Endodermal cell (in vitro differentiated cells): ENCODE measurements at regions not wholly inside any gene's neighbourhood (a gene's known extent, or its start where the extent isn't known, plus 50 kb on each side); places are given as distances from the start of the nearest gene placed in this dataset.
A peak's percentile ranks its signal among the peaks of the same experiment; 100 is the strongest.

Experiments
- DNase-seq: peaks from one replicate; pipeline ENCODE4 v3.0.0-alpha.2; 2017
- H3K27ac ChIP-seq: 2 replicates; pipeline ENCODE4 v1.5.1; 2013; ENCODE audit warnings: mild to moderate bottlenecking, low read depth, low read length, moderate library complexity
- H3K27me3 ChIP-seq: 2 replicates; pipeline ENCODE4 v1.6.1; 2013; ENCODE audit warnings: mild to moderate bottlenecking, low read length, moderate library complexity; ENCODE audit not compliant: insufficient read depth, control insufficient read depth, poor library complexity, severe bottlenecking
- H3K36me3 ChIP-seq: 2 replicates; pipeline ENCODE4 v1.7.0; 2013; ENCODE audit warnings: mild to moderate bottlenecking, low read length, moderate library complexity; ENCODE audit not compliant: control insufficient read depth, insufficient read depth
- H3K4me1 ChIP-seq: one replicate; pipeline ENCODE4 v1.7.0; 2013; ENCODE audit warnings: low read length; ENCODE audit not compliant: control insufficient read depth, insufficient read depth
- H3K4me3 ChIP-seq: 2 replicates; pipeline ENCODE4 v1.5.1; 2013; ENCODE audit warnings: mild to moderate bottlenecking, low read length, moderate library complexity
- H3K9ac ChIP-seq: 2 replicates; pipeline ENCODE4 v1.6.1; 2013; ENCODE audit warnings: mild to moderate bottlenecking, low read length, moderate library complexity; ENCODE audit not compliant: poor library complexity, severe bottlenecking; ENCODE audit errors: extremely low read depth
- H3K9me3 ChIP-seq: 2 replicates; pipeline ENCODE4 v1.6.1; 2013; ENCODE audit warnings: mild to moderate bottlenecking, low read length, moderate library complexity; ENCODE audit not compliant: control insufficient read depth
- H3K27ac Mint-ChIP-seq: 2 replicates; pipeline ENCODE4 v1.8.0; 2020; ENCODE audit warnings: mixed read lengths
- H3K27me3 Mint-ChIP-seq: 2 replicates; pipeline ENCODE4 v1.8.0; 2021; ENCODE audit warnings: mild to moderate bottlenecking, mixed read lengths; ENCODE audit not compliant: insufficient read depth
- H3K36me3 Mint-ChIP-seq: 2 replicates; pipeline ENCODE4 v1.8.0; 2020; ENCODE audit warnings: low read depth, mixed read lengths
- H3K4me1 Mint-ChIP-seq: 2 replicates; pipeline ENCODE4 v1.8.0; 2020; ENCODE audit warnings: mixed read lengths
- H3K4me3 Mint-ChIP-seq: 2 replicates; pipeline ENCODE4 v1.8.0; 2020; ENCODE audit warnings: mild to moderate bottlenecking, moderate library complexity, mixed read lengths
- H3K9me3 Mint-ChIP-seq: 2 replicates; pipeline ENCODE4 v1.8.0; 2020; ENCODE audit warnings: mild to moderate bottlenecking, mixed read lengths
- WGBS, 2 experiments: methylation state at CpG; one replicate each; pipeline versions ENCODE4 v1.1.5 to v1.1.7; 2013; ENCODE audit warnings: missing lambda C conversion rate in 2 of 2, mixed read lengths in 1 of 2; ENCODE audit not compliant: insufficient coverage in 1 of 2, insufficient read length in 1 of 2; 5-methylcytosine and 5-hydroxymethylcytosine counted together
- TF ChIP-seq, protein P1 (sequence below): fragments of 200-600 bp; sonication (generic); conservative IDR thresholded peaks from 2 replicates; pipeline ENCODE4 v1.5.0; 2021; ENCODE audit warnings: antibody characterized with exemption, mild to moderate bottlenecking

DNA sequence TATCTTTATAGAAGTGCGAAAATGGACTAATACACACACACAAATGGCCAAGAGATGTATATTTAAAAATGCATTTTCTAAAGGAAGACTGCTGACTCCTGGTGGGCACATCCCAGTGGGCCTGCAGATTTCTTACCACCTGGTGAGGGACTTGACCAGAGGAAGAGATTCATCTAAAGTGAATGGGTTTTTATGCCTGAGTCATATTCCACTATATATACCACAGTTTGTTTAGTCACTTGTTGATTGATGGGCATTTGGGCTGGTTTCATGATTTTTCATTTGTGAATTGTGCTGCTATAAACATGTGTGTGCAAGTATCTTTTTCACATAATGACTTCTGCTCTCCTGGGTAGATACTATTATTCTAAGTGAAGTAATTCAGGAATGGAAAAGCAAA, 277.3 kb downstream of the SLC16A7 start:
- TF ChIP-seq, protein P1, sequence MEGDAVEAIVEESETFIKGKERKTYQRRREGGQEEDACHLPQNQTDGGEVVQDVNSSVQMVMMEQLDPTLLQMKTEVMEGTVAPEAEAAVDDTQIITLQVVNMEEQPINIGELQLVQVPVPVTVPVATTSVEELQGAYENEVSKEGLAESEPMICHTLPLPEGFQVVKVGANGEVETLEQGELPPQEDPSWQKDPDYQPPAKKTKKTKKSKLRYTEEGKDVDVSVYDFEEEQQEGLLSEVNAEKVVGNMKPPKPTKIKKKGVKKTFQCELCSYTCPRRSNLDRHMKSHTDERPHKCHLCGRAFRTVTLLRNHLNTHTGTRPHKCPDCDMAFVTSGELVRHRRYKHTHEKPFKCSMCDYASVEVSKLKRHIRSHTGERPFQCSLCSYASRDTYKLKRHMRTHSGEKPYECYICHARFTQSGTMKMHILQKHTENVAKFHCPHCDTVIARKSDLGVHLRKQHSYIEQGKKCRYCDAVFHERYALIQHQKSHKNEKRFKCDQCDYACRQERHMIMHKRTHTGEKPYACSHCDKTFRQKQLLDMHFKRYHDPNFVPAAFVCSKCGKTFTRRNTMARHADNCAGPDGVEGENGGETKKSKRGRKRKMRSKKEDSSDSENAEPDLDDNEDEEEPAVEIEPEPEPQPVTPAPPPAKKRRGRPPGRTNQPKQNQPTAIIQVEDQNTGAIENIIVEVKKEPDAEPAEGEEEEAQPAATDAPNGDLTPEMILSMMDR: no peak
- no CpG with 5 or more reads among the region's 1 CpG for WGBS, 2 experiments
- Histone ChIP-seq H3K9me3 (no peaks in the 10 kb centered on the region), H3K9ac (no peak overlapping the region), H3K27ac (no peak overlapping the region), H3K4me3 (no peak overlapping the region), H3K4me1 (no peaks in the 10 kb centered on the region), H3K27me3 (no peaks in the 10 kb centered on the region), H3K36me3 (no peaks in the 10 kb centered on the region)
- no peak overlapping the region for H3K4me3 Mint-ChIP-seq
- peaks cover 3% of the 10 kb centered on the region for H3K9me3 Mint-ChIP-seq
- no peaks in the 10 kb centered on the region for H3K27me3 Mint-ChIP-seq
- no peak overlapping the region for H3K27ac Mint-ChIP-seq
- no peaks in the 10 kb centered on the region for H3K36me3 Mint-ChIP-seq
- DNase-seq: no peak
- peaks cover 2% of the 10 kb centered on the region for H3K4me1 Mint-ChIP-seq

DNA sequence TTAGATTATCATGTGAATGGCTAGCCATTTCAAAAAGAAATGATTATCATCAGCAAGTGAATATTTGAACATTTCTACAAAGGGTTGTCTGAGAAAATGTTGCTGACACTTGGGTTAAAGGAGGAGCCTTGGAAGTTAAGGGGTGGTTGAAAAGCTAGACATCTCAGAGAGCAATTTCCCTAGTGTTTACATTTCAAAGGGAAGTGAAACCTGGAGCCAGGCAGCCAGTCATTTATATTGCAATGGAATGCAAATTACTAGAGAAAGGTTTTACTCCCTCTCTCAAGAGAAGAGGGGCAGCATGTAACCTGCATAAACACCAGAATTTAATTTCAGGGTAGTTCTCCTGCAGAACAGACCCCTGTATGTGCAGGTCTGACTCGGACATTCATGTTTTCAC, 279.0 kb downstream of the SLC16A7 start:
- H3K9ac ChIP-seq: no peak overlapping the region
- WGBS, 2 experiments: no CpG with 5 or more reads among the region's 1 CpG
- Mint-ChIP-seq H3K9me3 (peaks cover 3% of the 10 kb centered on the region), H3K27ac (no peak overlapping the region), H3K27me3 (no peaks in the 10 kb centered on the region), H3K4me1 (peaks cover 2% of the 10 kb centered on the region), H3K36me3 (no peaks in the 10 kb centered on the region), H3K4me3 (no peak overlapping the region)
- H3K27ac ChIP-seq: no peak overlapping the region
- no peaks in the 10 kb centered on the region for H3K36me3 ChIP-seq
- no peak overlapping the region for H3K4me3 ChIP-seq
- no peaks in the 10 kb centered on the region for H3K27me3 ChIP-seq
- peak; percentile 54 for DNase-seq
- no peaks in the 10 kb centered on the region for H3K9me3 ChIP-seq
- TF ChIP-seq, protein P1: no peak
- H3K4me1 ChIP-seq: no peaks in the 10 kb centered on the region

DNA sequence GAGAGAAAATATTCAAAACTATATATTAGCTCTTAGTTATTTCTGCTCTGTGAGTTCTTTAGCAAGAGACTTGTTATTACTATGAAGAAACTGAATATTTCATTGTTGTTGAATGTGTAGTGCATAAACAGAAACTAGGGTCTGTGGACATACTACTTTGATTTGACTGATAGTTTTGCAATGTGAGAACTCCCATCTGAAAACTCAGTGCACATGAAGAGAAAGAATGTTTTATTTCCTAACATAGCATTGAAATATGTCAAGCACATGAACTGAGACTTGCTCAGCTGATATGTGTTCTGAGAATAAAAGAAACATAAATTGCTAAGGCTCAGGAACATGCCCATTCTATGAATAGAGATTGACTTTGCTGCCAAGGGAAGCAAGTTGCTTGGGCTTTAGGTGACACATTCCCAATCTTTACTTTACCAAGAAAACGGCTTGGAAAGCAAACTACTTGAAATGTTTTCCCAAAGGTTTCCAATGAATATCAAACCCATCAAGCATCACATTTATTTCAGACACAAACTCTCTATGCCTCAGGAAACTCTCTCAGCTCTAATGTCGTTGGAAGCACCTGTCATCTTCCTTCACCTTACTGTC, 290.4 kb downstream of the SLC16A7 start:
- H3K4me1 ChIP-seq: no peaks in the 10 kb centered on the region
- WGBS, 2 experiments: 82% methylated on average over 1 to 2 of the region's 2 CpGs
- no peaks in the 10 kb centered on the region for H3K27me3 ChIP-seq
- H3K27ac ChIP-seq: no peak overlapping the region
- Mint-ChIP-seq H3K27me3 (no peaks in the 10 kb centered on the region), H3K9me3 (peaks cover 2% of the 10 kb centered on the region), H3K4me1 (no peaks in the 10 kb centered on the region), H3K36me3 (no peaks in the 10 kb centered on the region), H3K4me3 (no peak overlapping the region), H3K27ac (no peak overlapping the region)
- no peak overlapping the region for H3K9ac ChIP-seq
- no peaks in the 10 kb centered on the region for H3K9me3 ChIP-seq
- DNase-seq: no peak
- no peak overlapping the region for H3K4me3 ChIP-seq
- no peaks in the 10 kb centered on the region for H3K36me3 ChIP-seq
- TF ChIP-seq, protein P1: no peak
